GM23338 (cell line): ENCODE measurements at regions not wholly inside any gene's neighbourhood (a gene's known extent, or its start where the extent isn't known, plus 50 kb on each side); places are given as distances from the start of the nearest gene placed in this dataset.

Source experiments
- ATAC-seq: fragments of 200-7000 bp; cut with Tn5 transposase; 3 replicates; pipeline ENCODE4 v1.9.1; 2020
- DNase-seq: peaks from one replicate; pipeline ENCODE4 v3.0.0-alpha.2; 2015; ENCODE audit warnings: low spot score
- H2AFZ ChIP-seq: fragments of 200-600 bp; sonication (generic); 2 replicates; pipeline ENCODE4 v1.8.0; 2016; ENCODE audit warnings: antibody characterized with exemption, mild to moderate bottlenecking, moderate library complexity
- H3F3A ChIP-seq: fragments of 200-600 bp; sonication (generic); replicated peaks from 2 replicates; pipeline ENCODE4 v1.8.0; 2017; ENCODE audit warnings: antibody characterized with exemption, mixed run types, low read depth
- H3K27ac ChIP-seq: fragments of 200-600 bp; sonication (generic); 2 replicates; pipeline ENCODE4 v1.6.1; 2016; ENCODE audit warnings: low read depth
- H3K27me3 ChIP-seq: fragments of 200-600 bp; sonication (generic); 2 replicates; pipeline ENCODE4 v1.8.0; 2016; ENCODE audit warnings: mild to moderate bottlenecking, mixed run types, moderate library complexity; ENCODE audit not compliant: insufficient read depth
- H3K36me3 ChIP-seq: fragments of 200-600 bp; sonication (generic); 2 replicates; pipeline ENCODE4 v1.8.0; 2016; ENCODE audit warnings: mild to moderate bottlenecking; ENCODE audit not compliant: insufficient read depth
- H3K4me1 ChIP-seq: fragments of 200-600 bp; sonication (generic); 2 replicates; pipeline ENCODE4 v1.8.0; 2016; ENCODE audit warnings: mild to moderate bottlenecking, moderate library complexity; ENCODE audit not compliant: insufficient read depth
- H3K4me2 ChIP-seq: fragments of 200-600 bp; sonication (generic); 2 replicates; pipeline ENCODE4 v1.7.1; 2017; ENCODE audit warnings: mixed run types
- H3K4me3 ChIP-seq: fragments of 200-600 bp; sonication (generic); 2 replicates; pipeline ENCODE4 v1.6.1; 2016; ENCODE audit warnings: mixed run types
- H3K79me2 ChIP-seq: fragments of 200-600 bp; sonication (generic); replicated peaks from 2 replicates; pipeline ENCODE4 v1.8.0; 2017; ENCODE audit warnings: mild to moderate bottlenecking; ENCODE audit not compliant: insufficient read depth
- H3K9me2 ChIP-seq: fragments of 200-600 bp; sonication (generic); 2 replicates; pipeline ENCODE4 v1.8.0; 2017; ENCODE audit not compliant: insufficient read depth
- H4K20me1 ChIP-seq: fragments of 200-600 bp; sonication (generic); replicated peaks from 2 replicates; pipeline ENCODE4 v1.8.0; 2017; ENCODE audit warnings: mild to moderate bottlenecking; ENCODE audit not compliant: insufficient read depth
- H3K27ac Mint-ChIP-seq: 2 replicates; pipeline ENCODE4 v1.8.0; 2020; ENCODE audit warnings: inconsistent platforms, mild to moderate bottlenecking, moderate library complexity, mixed read lengths
- H3K27me3 Mint-ChIP-seq: 3 replicates; pipeline ENCODE4 v1.8.0; 2022; ENCODE audit warnings: low read depth, mild to moderate bottlenecking, moderate library complexity, mixed read lengths, inconsistent platforms; ENCODE audit not compliant: insufficient read depth, poor library complexity
- H3K36me3 Mint-ChIP-seq: 3 replicates; pipeline ENCODE4 v1.8.0; 2021; ENCODE audit warnings: low read depth, mild to moderate bottlenecking, inconsistent platforms, moderate library complexity, mixed read lengths
- H3K4me1 Mint-ChIP-seq: 3 replicates; pipeline ENCODE4 v1.8.0; 2020; ENCODE audit warnings: mild to moderate bottlenecking, inconsistent platforms, mixed read lengths
- H3K4me3 Mint-ChIP-seq: 3 replicates; pipeline ENCODE4 v1.8.0; 2021; ENCODE audit warnings: moderate library complexity, mild to moderate bottlenecking, inconsistent platforms, mixed read lengths
- H3K9me3 Mint-ChIP-seq: 3 replicates; pipeline ENCODE4 v1.8.0; 2020; ENCODE audit warnings: moderate library complexity, mild to moderate bottlenecking, inconsistent platforms, mixed read lengths
- CREB1 ChIP-seq: fragments of 250-450 bp; sonication (Bioruptor Pico); IDR thresholded peaks from 2 replicates; pipeline ENCODE4 v1.5.0; 2020; ENCODE audit warnings: low read depth, mild to moderate bottlenecking, moderate library complexity
- EZH2 ChIP-seq: fragments of 200-600 bp; sonication (generic); IDR thresholded peaks from one replicate; pipeline ENCODE4 v1.8.0; 2017; ENCODE audit warnings: antibody characterized with exemption, mild to moderate bottlenecking, low read depth; ENCODE audit not compliant: unreplicated experiment
- EZH2phosphoT487 ChIP-seq: fragments of 200-600 bp; sonication (generic); IDR thresholded peaks from one replicate; pipeline ENCODE4 v1.8.1; 2018; ENCODE audit warnings: antibody characterized with exemption; ENCODE audit not compliant: unreplicated experiment
- JUNB ChIP-seq: IDR thresholded peaks from one replicate; pipeline ENCODE4 v1.6.1; 2016; ENCODE audit warnings: antibody characterized with exemption; ENCODE audit not compliant: unreplicated experiment
- NANOG ChIP-seq: IDR thresholded peaks from 2 replicates; pipeline ENCODE4 v1.6.1; 2016; ENCODE audit warnings: antibody characterized with exemption, borderline replicate concordance
- POLR2AphosphoS5 ChIP-seq: IDR thresholded peaks from 2 replicates; pipeline ENCODE4 v1.6.1; 2016; ENCODE audit warnings: antibody characterized with exemption, low read depth
- STAT1 ChIP-seq: IDR thresholded peaks from one replicate; pipeline ENCODE4 v1.6.1; 2016; ENCODE audit warnings: antibody characterized with exemption; ENCODE audit not compliant: unreplicated experiment
- ZNF114 ChIP-seq: fragments of 250-450 bp; sonication (Bioruptor Pico); IDR thresholded peaks from 2 replicates; pipeline ENCODE4 v1.5.0; 2020; ENCODE audit warnings: mild to moderate bottlenecking, moderate library complexity
- ZNF331 ChIP-seq: fragments of 250-450 bp; sonication (Bioruptor Pico); IDR thresholded peaks from 2 replicates; pipeline ENCODE4 v1.5.0; 2020; ENCODE audit warnings: low read depth, mild to moderate bottlenecking, moderate library complexity
- TF ChIP-seq, protein P1 (sequence below): IDR thresholded peaks from one replicate; pipeline ENCODE4 v1.6.1; 2018; ENCODE audit warnings: antibody characterized with exemption; ENCODE audit not compliant: unreplicated experiment
- TF ChIP-seq, protein P2 (sequence below), 2 experiments: fragments of 200-600 bp in 1 of 2; sonication (generic) in 1 of 2; conservative IDR thresholded peaks; 2 replicates each; pipeline versions ENCODE4 v1.5.1 to v1.6.1; 2016 to 2017; ENCODE audit warnings: antibody characterized with exemption in 2 of 2, low read depth in 2 of 2, mild to moderate bottlenecking in 2 of 2, moderate library complexity in 1 of 2
- TF ChIP-seq, protein P3 (sequence below): IDR thresholded peaks from 2 replicates; pipeline ENCODE4 v1.6.1; 2016; ENCODE audit warnings: antibody characterized with exemption
- TF ChIP-seq, protein P4 (sequence below): fragments of 250-450 bp; sonication (Bioruptor Pico); IDR thresholded peaks from 2 replicates; pipeline ENCODE4 v1.5.0; 2020; ENCODE audit warnings: mild to moderate bottlenecking, moderate library complexity

DNA sequence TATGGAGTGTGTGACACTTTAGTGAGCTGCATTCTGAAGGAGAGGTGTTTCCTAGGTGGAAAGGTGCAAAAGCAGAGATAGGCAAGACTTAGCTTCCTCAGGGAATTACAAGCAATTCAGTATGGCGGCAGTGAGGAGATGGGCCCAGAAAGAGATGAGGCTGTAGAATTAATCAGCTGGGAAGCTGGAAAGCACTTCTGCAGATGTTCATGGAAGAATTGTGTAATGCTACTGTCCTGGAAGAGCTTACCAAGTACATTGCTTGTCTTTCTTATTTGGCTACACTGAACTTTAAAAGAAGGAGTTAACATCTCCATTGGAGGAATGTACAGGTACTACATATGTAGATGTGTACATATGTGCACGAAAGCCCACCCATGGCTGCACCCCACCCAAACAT, 103.7 kb upstream of the DPT start:
- H2AFZ ChIP-seq, result no peak overlapping the region
- no peaks in the 10 kb centered on the region for H3K79me2 ChIP-seq
- Mint-ChIP-seq H3K27me3 (no peaks in the 10 kb centered on the region), H3K27ac (no peak overlapping the region), H3K36me3 (0 out of 3 replicates have a peak, but pooled peaks cover 3% of the 10 kb centered on the region), H3K4me1 (peaks cover 32% of the 10 kb centered on the region), H3K4me3 (no peak overlapping the region), H3K9me3 (peaks cover 15% of the 10 kb centered on the region)
- no peak for ATAC-seq
- H3K36me3 ChIP-seq, result no peaks in the 10 kb centered on the region
- no peaks in the 10 kb centered on the region for H4K20me1 ChIP-seq
- peaks cover 11% of the 10 kb centered on the region; the same call in 1 of the 2 replicates for H3K4me1 ChIP-seq
- DNase-seq, result no peak
- TF ChIP-seq, protein P1, sequence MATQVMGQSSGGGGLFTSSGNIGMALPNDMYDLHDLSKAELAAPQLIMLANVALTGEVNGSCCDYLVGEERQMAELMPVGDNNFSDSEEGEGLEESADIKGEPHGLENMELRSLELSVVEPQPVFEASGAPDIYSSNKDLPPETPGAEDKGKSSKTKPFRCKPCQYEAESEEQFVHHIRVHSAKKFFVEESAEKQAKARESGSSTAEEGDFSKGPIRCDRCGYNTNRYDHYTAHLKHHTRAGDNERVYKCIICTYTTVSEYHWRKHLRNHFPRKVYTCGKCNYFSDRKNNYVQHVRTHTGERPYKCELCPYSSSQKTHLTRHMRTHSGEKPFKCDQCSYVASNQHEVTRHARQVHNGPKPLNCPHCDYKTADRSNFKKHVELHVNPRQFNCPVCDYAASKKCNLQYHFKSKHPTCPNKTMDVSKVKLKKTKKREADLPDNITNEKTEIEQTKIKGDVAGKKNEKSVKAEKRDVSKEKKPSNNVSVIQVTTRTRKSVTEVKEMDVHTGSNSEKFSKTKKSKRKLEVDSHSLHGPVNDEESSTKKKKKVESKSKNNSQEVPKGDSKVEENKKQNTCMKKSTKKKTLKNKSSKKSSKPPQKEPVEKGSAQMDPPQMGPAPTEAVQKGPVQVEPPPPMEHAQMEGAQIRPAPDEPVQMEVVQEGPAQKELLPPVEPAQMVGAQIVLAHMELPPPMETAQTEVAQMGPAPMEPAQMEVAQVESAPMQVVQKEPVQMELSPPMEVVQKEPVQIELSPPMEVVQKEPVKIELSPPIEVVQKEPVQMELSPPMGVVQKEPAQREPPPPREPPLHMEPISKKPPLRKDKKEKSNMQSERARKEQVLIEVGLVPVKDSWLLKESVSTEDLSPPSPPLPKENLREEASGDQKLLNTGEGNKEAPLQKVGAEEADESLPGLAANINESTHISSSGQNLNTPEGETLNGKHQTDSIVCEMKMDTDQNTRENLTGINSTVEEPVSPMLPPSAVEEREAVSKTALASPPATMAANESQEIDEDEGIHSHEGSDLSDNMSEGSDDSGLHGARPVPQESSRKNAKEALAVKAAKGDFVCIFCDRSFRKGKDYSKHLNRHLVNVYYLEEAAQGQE, result no peak
- TF ChIP-seq STAT1 (no peak), JUNB (no peak), ZNF114 (no peak), ZNF331 (CRISPR knock-in tag) (no peak), POLR2AphosphoS5 (no peak), EZH2phosphoT487 (no peak), CREB1 (CRISPR knock-in tag) (no peak), EZH2 (no peak), NANOG (no peak)
- TF ChIP-seq, protein P2, sequence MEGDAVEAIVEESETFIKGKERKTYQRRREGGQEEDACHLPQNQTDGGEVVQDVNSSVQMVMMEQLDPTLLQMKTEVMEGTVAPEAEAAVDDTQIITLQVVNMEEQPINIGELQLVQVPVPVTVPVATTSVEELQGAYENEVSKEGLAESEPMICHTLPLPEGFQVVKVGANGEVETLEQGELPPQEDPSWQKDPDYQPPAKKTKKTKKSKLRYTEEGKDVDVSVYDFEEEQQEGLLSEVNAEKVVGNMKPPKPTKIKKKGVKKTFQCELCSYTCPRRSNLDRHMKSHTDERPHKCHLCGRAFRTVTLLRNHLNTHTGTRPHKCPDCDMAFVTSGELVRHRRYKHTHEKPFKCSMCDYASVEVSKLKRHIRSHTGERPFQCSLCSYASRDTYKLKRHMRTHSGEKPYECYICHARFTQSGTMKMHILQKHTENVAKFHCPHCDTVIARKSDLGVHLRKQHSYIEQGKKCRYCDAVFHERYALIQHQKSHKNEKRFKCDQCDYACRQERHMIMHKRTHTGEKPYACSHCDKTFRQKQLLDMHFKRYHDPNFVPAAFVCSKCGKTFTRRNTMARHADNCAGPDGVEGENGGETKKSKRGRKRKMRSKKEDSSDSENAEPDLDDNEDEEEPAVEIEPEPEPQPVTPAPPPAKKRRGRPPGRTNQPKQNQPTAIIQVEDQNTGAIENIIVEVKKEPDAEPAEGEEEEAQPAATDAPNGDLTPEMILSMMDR (conservative IDR thresholded peaks at IDR 0.05; ENCODE audit: low read depth in 2 of 2), result no peak
- TF ChIP-seq, protein P3, sequence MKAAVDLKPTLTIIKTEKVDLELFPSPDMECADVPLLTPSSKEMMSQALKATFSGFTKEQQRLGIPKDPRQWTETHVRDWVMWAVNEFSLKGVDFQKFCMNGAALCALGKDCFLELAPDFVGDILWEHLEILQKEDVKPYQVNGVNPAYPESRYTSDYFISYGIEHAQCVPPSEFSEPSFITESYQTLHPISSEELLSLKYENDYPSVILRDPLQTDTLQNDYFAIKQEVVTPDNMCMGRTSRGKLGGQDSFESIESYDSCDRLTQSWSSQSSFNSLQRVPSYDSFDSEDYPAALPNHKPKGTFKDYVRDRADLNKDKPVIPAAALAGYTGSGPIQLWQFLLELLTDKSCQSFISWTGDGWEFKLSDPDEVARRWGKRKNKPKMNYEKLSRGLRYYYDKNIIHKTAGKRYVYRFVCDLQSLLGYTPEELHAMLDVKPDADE, result no peak
- TF ChIP-seq, protein P4, sequence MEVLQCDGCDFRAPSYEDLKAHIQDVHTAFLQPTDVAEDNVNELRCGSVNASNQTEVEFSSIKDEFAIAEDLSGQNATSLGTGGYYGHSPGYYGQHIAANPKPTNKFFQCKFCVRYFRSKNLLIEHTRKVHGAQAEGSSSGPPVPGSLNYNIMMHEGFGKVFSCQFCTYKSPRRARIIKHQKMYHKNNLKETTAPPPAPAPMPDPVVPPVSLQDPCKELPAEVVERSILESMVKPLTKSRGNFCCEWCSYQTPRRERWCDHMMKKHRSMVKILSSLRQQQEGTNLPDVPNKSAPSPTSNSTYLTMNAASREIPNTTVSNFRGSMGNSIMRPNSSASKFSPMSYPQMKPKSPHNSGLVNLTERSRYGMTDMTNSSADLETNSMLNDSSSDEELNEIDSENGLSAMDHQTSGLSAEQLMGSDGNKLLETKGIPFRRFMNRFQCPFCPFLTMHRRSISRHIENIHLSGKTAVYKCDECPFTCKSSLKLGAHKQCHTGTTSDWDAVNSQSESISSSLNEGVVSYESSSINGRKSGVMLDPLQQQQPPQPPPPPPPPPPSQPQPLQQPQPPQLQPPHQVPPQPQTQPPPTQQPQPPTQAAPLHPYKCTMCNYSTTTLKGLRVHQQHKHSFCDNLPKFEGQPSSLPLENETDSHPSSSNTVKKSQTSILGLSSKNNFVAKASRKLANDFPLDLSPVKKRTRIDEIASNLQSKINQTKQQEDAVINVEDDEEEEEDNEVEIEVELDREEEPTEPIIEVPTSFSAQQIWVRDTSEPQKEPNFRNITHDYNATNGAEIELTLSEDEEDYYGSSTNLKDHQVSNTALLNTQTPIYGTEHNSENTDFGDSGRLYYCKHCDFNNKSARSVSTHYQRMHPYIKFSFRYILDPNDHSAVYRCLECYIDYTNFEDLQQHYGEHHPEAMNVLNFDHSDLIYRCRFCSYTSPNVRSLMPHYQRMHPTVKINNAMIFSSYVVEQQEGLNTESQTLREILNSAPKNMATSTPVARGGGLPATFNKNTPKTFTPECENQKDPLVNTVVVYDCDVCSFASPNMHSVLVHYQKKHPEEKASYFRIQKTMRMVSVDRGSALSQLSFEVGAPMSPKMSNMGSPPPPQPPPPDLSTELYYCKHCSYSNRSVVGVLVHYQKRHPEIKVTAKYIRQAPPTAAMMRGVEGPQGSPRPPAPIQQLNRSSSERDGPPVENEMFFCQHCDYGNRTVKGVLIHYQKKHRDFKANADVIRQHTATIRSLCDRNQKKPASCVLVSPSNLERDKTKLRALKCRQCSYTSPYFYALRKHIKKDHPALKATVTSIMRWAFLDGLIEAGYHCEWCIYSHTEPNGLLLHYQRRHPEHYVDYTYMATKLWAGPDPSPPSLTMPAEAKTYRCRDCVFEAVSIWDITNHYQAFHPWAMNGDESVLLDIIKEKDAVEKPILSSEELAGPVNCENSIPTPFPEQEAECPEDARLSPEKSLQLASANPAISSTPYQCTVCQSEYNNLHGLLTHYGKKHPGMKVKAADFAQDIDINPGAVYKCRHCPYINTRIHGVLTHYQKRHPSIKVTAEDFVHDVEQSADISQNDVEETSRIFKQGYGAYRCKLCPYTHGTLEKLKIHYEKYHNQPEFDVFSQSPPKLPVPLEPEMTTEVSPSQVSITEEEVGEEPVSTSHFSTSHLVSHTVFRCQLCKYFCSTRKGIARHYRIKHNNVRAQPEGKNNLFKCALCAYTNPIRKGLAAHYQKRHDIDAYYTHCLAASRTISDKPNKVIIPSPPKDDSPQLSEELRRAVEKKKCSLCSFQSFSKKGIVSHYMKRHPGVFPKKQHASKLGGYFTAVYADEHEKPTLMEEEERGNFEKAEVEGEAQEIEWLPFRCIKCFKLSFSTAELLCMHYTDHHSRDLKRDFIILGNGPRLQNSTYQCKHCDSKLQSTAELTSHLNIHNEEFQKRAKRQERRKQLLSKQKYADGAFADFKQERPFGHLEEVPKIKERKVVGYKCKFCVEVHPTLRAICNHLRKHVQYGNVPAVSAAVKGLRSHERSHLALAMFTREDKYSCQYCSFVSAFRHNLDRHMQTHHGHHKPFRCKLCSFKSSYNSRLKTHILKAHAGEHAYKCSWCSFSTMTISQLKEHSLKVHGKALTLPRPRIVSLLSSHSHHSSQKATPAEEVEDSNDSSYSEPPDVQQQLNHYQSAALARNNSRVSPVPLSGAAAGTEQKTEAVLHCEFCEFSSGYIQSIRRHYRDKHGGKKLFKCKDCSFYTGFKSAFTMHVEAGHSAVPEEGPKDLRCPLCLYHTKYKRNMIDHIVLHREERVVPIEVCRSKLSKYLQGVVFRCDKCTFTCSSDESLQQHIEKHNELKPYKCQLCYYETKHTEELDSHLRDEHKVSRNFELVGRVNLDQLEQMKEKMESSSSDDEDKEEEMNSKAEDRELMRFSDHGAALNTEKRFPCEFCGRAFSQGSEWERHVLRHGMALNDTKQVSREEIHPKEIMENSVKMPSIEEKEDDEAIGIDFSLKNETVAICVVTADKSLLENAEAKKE (CRISPR knock-in tag), result no peak
- no peaks in the 10 kb centered on the region for H3K27me3 ChIP-seq
- no peak overlapping the region for H3K4me2 ChIP-seq
- H3K4me3 ChIP-seq, result no peak overlapping the region
- no peaks in the 10 kb centered on the region for H3F3A ChIP-seq
- H3K9me2 ChIP-seq, result peaks cover 13% of the 10 kb centered on the region; the same call in 1 of the 2 replicates
- H3K27ac ChIP-seq, result no peak overlapping the region
